Ovary (tissue), 3 donors: ENCODE measurements at regions not wholly inside any gene's neighbourhood (a gene's known extent, or its start where the extent isn't known, plus 50 kb on each side); places are given as distances from the start of the nearest gene placed in this dataset.

Experiments used
- CTCF ChIP-seq, 3 donors: fragments of 450-650 bp in 2 of 3; fragments of 200-600 bp in 1 of 3; IDR thresholded peaks; one replicate each; pipeline versions ENCODE4 v1.5.1 to v1.8.0; 2016 to 2022; ENCODE audit warnings: antibody characterized with exemption in 3 of 3, mild to moderate bottlenecking in 1 of 3
- EP300 ChIP-seq: sonication (generic); formaldehyde crosslinking; IDR thresholded peaks from one replicate; pipeline ENCODE4 v1.6.1; 2017; ENCODE audit warnings: antibody characterized with exemption
- donor health status: DM: no; HTN: no; CAD: no.

- no peak for TF ChIP-seq CTCF (IDR thresholded peaks at IDR 0.05)
- no peak for TF ChIP-seq EP300
Observed at GRCh38 chr21:26624983-26625519, 52.0 kb upstream of the CYYR1 start.
